ENCODE measurements at regions not wholly inside any gene's neighbourhood (a gene's known extent, or its start where the extent isn't known, plus 50 kb on each side); places are given as distances from the start of the nearest gene placed in this dataset.

- TF ChIP-seq CHD7 (IDR thresholded peaks at IDR 0.05; ENCODE audit: insufficient replicate concordance, low read length) (no peak), HDAC2 (IDR thresholded peaks at IDR 0.05; ENCODE audit: borderline replicate concordance in 1 of 2, low read depth in 2 of 2, low read length in 2 of 2) (no peak), YY1 (IDR thresholded peaks at IDR 0.05; ENCODE audit: low read depth, low read length) (no peak), SIRT6 (IDR thresholded peaks at IDR 0.05; ENCODE audit: low read length) (no peak), TAF1 (IDR thresholded peaks at IDR 0.05; ENCODE audit: low read depth, low read length) (no peak), SUZ12 (IDR thresholded peaks at IDR 0.05; ENCODE audit: low read length) (no peak), SIX5 (IDR thresholded peaks at IDR 0.05; ENCODE audit: low read depth, low read length) (no peak)
- TF ChIP-seq, protein P1, sequence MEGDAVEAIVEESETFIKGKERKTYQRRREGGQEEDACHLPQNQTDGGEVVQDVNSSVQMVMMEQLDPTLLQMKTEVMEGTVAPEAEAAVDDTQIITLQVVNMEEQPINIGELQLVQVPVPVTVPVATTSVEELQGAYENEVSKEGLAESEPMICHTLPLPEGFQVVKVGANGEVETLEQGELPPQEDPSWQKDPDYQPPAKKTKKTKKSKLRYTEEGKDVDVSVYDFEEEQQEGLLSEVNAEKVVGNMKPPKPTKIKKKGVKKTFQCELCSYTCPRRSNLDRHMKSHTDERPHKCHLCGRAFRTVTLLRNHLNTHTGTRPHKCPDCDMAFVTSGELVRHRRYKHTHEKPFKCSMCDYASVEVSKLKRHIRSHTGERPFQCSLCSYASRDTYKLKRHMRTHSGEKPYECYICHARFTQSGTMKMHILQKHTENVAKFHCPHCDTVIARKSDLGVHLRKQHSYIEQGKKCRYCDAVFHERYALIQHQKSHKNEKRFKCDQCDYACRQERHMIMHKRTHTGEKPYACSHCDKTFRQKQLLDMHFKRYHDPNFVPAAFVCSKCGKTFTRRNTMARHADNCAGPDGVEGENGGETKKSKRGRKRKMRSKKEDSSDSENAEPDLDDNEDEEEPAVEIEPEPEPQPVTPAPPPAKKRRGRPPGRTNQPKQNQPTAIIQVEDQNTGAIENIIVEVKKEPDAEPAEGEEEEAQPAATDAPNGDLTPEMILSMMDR (IDR thresholded peaks at IDR 0.05; ENCODE audit: control extremely low read depth in 1 of 3, insufficient read depth in 1 of 3, low read depth in 1 of 3, low read length in 3 of 3) = no peak
These were observed 65.6 kb downstream of the PLCE1 start (continued) for GRCh38 chr10:94059178-94059883.

Data from H1 (cell line).